PC-3 (cell line): ENCODE measurements at regions not wholly inside any gene's neighbourhood (a gene's known extent, or its start where the extent isn't known, plus 50 kb on each side); places are given as distances from the start of the nearest gene placed in this dataset.
"Not testable (repeated sequence)": the region's sequence is repeated elsewhere in the genome, so short reads cannot be mapped to it uniquely, and the experiment has no call there.

Experiments
- ATAC-seq: fragments of 200-7000 bp; cut with Tn5 transposase; 2 replicates; pipeline ENCODE4 v1.9.1; 2020; ENCODE audit warnings: mild to moderate bottlenecking, moderate library complexity
- BruUV-seq: library from RNA; stranded (reverse); fragments of 400-500 nt; replicated peaks from 2 replicates; lab custom pipeline; 2021; lab: Mats Ljungman, UMichigan
- CTCF ChIA-PET: fragments of 300-600 bp; sonication (Branson Sonifier 250); formaldehyde crosslinking; loops from one replicate; lab custom pipeline; 2022; ENCODE audit warnings: antibody characterized with exemption; lab: Charles Lee
- POLR2A ChIA-PET: fragments of 300-600 bp; sonication (Branson Sonifier 250); formaldehyde crosslinking; loops from one replicate; lab custom pipeline; 2022; ENCODE audit warnings: antibody characterized with exemption; ENCODE audit not compliant: unreplicated experiment; lab: Charles Lee
- DNase-seq: peaks from one replicate; pipeline ENCODE4 v3.0.0-alpha.2; 2015
- H2AFZ ChIP-seq: fragments of 300-600 bp; sonication (generic); 2 replicates; pipeline ENCODE4 v1.6.0; 2016; ENCODE audit warnings: antibody characterized with exemption, low read length
- H3F3A ChIP-seq: fragments of 300-600 bp; sonication (generic); one replicate; pipeline ENCODE4 v1.6.0; 2017; ENCODE audit warnings: antibody characterized with exemption, low read length, control low read depth, mild to moderate bottlenecking; ENCODE audit not compliant: unreplicated experiment
- H3K27ac ChIP-seq: fragments of 300-600 bp; sonication (generic); 2 replicates; pipeline ENCODE4 v1.5.1; 2016; ENCODE audit warnings: mild to moderate bottlenecking, low read length
- H3K27me3 ChIP-seq: fragments of 300-600 bp; sonication (generic); 2 replicates; pipeline ENCODE4 v1.6.1; 2016; ENCODE audit warnings: low read length, mixed read lengths
- H3K36me3 ChIP-seq: fragments of 300-600 bp; sonication (generic); 2 replicates; pipeline ENCODE4 v1.6.1; 2016; ENCODE audit warnings: low read depth, mixed run types, low read length, mixed read lengths
- H3K4me1 ChIP-seq: fragments of 300-600 bp; sonication (generic); 2 replicates; pipeline ENCODE4 v1.5.1; 2016; ENCODE audit warnings: low read length; ENCODE audit not compliant: insufficient read depth
- H3K4me2 ChIP-seq: fragments of 300-600 bp; sonication (generic); 2 replicates; pipeline ENCODE4 v1.6.0; 2016; ENCODE audit warnings: low read length
- H3K4me3 ChIP-seq: fragments of 300-600 bp; sonication (generic); 2 replicates; pipeline ENCODE4 v1.5.1; 2016; ENCODE audit warnings: mild to moderate bottlenecking, low read length, mixed read lengths
- H3K79me2 ChIP-seq: fragments of 300-600 bp; sonication (generic); 2 replicates; pipeline ENCODE4 v1.6.1; 2017; ENCODE audit warnings: low read length, mixed read lengths
- H3K9ac ChIP-seq: fragments of 300-600 bp; sonication (generic); 2 replicates; pipeline ENCODE4 v1.6.0; 2016; ENCODE audit warnings: mild to moderate bottlenecking, low read length
- H3K9me2 ChIP-seq: fragments of 300-600 bp; sonication (generic); replicated peaks from 2 replicates; pipeline ENCODE4 v1.6.1; 2016; ENCODE audit warnings: mixed run types, low read length, mixed read lengths
- H3K9me3 ChIP-seq: fragments of 300-600 bp; sonication (generic); 2 replicates; pipeline ENCODE4 v1.6.1; 2016; ENCODE audit warnings: low read length, mixed read lengths
- H4K20me1 ChIP-seq: fragments of 300-600 bp; sonication (generic); 2 replicates; pipeline ENCODE4 v1.6.1; 2016; ENCODE audit warnings: low read length, mixed read lengths
- EZH2 ChIP-seq: fragments of 300-600 bp; sonication (generic); IDR thresholded peaks from one replicate; pipeline ENCODE4 v1.6.1; 2017; ENCODE audit warnings: antibody characterized with exemption, mild to moderate bottlenecking, low read length; ENCODE audit not compliant: unreplicated experiment
- EZH2phosphoT487 ChIP-seq: fragments of 300-600 bp; sonication (generic); IDR thresholded peaks from 2 replicates; pipeline ENCODE4 v1.6.1; 2018; ENCODE audit warnings: mild to moderate bottlenecking, antibody characterized with exemption, low read length, borderline replicate concordance
- intact Hi-C: fragments of 100-400 bp; cut with micrococcal nuclease; formaldehyde crosslinking; loops from 2 replicates; pipeline ENCODE4 v1.9.0; 2023
- TF ChIP-seq, protein P1 (sequence below): fragments of 300-600 bp; sonication (generic); conservative IDR thresholded peaks from 2 replicates; pipeline ENCODE4 v1.5.1; 2017; ENCODE audit warnings: antibody characterized with exemption, low read depth, mild to moderate bottlenecking, low read length

DNA sequence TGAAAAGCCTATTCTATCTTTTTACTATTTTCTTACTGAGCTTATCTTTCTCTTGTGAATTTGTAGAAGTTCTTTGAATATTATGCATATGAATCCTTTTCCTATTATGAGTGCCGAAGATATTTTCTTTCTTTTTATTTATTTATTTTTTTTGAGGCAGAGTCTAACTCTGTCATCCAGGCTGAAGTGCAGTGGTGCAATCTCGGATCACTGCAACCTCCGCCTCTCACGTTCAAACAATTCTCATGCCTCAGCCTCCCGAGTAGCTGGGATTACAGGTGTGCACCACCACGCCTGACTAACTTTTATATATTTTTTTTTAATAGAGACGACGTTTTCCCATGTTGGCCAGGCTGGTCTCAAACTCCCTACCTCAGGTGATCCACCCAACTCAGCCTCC is 109.8 kb downstream of the RHOU start:
- BruUV-seq, result no TSS peak
- no peaks in the 10 kb centered on the region for H4K20me1 ChIP-seq
- peaks cover 10% of the 10 kb centered on the region; the same call in 1 of the 2 replicates for H3K4me1 ChIP-seq
- H3K9me2 ChIP-seq, result no peaks in the 10 kb centered on the region
- no peaks in the 10 kb centered on the region for H3F3A ChIP-seq
- no peak overlapping the region for H3K27ac ChIP-seq
- CTCF ChIA-PET, result no interaction called here
- H3K9me3 ChIP-seq, result no peaks in the 10 kb centered on the region
- no peaks in the 10 kb centered on the region for H3K79me2 ChIP-seq
- POLR2A ChIA-PET, result no interaction called here
- H3K4me2 ChIP-seq, result no peak overlapping the region
- intact Hi-C loops, result no loop called here
- ATAC-seq, result no peak
- H2AFZ ChIP-seq, result no peak overlapping the region
- no peak overlapping the region for H3K9ac ChIP-seq
- H3K27me3 ChIP-seq, result peaks cover 5% of the 10 kb centered on the region
- no peaks in the 10 kb centered on the region for H3K36me3 ChIP-seq
- no peak for DNase-seq
- TF ChIP-seq, protein P1, sequence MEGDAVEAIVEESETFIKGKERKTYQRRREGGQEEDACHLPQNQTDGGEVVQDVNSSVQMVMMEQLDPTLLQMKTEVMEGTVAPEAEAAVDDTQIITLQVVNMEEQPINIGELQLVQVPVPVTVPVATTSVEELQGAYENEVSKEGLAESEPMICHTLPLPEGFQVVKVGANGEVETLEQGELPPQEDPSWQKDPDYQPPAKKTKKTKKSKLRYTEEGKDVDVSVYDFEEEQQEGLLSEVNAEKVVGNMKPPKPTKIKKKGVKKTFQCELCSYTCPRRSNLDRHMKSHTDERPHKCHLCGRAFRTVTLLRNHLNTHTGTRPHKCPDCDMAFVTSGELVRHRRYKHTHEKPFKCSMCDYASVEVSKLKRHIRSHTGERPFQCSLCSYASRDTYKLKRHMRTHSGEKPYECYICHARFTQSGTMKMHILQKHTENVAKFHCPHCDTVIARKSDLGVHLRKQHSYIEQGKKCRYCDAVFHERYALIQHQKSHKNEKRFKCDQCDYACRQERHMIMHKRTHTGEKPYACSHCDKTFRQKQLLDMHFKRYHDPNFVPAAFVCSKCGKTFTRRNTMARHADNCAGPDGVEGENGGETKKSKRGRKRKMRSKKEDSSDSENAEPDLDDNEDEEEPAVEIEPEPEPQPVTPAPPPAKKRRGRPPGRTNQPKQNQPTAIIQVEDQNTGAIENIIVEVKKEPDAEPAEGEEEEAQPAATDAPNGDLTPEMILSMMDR, result no peak
- no peak overlapping the region for H3K4me3 ChIP-seq

DNA sequence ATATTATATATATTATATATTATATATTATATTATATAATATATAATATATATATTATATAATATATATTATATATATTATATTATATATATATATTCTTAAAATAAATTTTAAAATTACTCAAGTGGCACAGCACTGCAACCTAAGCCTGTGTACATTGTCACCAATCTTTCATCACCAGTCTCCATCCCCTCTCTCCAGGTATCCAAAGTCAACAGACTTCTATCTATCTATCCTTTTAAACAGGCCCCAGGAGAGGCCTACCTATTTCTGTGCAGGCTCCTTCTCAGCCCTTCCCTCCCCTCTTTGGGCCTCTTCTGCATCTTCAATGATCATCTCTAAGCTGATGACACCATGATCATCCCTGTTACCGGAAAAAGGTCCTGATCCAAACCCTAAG is 111.7 kb downstream of the RHOU start:
- intact Hi-C loops, result no loop called here
- POLR2A ChIA-PET, result no interaction called here

DNA sequence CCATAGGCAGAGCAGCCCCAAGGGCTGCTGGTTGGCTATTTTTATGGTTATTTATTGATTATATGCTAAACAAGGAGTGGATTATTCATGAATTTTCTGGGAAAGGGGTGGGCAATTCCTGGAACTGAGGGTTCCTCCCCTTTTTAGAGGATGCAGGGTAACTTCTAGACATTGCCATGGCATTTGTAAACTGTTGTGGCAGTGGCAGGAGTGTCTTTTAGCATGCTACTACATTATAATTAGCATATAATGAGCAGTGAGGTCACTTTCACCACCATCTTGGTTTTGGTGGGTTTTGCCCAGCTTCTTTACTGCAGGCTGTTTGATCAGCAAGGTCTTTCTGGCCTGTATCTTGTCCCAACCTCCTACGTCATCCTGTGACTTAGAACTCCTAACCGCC is 112.2 kb downstream of the RHOU start:
- H3K9ac ChIP-seq, POLR2A ChIA-PET, H3K9me2 ChIP-seq, H3K27ac ChIP-seq, H3F3A ChIP-seq, H3K4me3 ChIP-seq, ATAC-seq, H4K20me1 ChIP-seq, CTCF ChIA-PET, H2AFZ ChIP-seq, H3K79me2 ChIP-seq, H3K36me3 ChIP-seq, H3K4me1 ChIP-seq, H3K4me2 ChIP-seq, intact Hi-C loops, BruUV-seq, DNase-seq, H3K9me3 ChIP-seq: not testable (repeated sequence)
- peaks cover 17% of the 10 kb centered on the region for H3K27me3 ChIP-seq

More for the DNA sequence above, 111.7 kb downstream of the RHOU start:
- ATAC-seq (no peak), DNase-seq (no peak)
- no peak overlapping the region for H3K4me3 ChIP-seq
- H3K79me2 ChIP-seq, result no peaks in the 10 kb centered on the region
- H3K4me2 ChIP-seq, result no peak overlapping the region
- H3K36me3 ChIP-seq, result no peaks in the 10 kb centered on the region
- no peak overlapping the region for H3K9ac ChIP-seq
- H3K9me3 ChIP-seq, result no peaks in the 10 kb centered on the region
- H3F3A ChIP-seq, result no peaks in the 10 kb centered on the region
- H3K27me3 ChIP-seq, result peaks cover 17% of the 10 kb centered on the region
- H3K4me1 ChIP-seq, result peaks cover 7% of the 10 kb centered on the region; the same call in 1 of the 2 replicates
- H3K9me2 ChIP-seq, result no peaks in the 10 kb centered on the region
- no peak overlapping the region for H2AFZ ChIP-seq
- no peak overlapping the region for H3K27ac ChIP-seq
- H4K20me1 ChIP-seq, result no peaks in the 10 kb centered on the region
- no TSS peak for BruUV-seq
- CTCF ChIA-PET, result no interaction called here
- TF ChIP-seq EZH2phosphoT487, result no peak

DNA sequence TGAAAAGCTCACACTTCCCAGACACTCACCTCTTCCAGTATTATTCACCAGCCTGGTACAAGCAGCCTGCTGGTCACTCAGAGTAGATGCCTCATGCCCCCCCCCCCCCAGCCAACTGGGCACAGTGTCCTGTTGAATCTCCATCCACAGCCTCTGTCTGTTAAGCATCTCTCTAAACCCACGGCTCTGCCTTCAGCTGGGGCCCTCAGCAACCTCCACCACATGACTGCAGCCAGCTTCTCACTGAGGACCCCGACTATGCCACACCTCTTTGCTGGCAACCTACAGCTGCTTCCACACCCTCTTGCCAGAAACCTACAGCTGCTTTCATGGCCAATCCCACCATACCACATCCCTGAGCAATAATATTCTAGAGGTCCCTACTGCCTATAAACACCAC is 113.1 kb downstream of the RHOU start:
- Histone ChIP-seq H3K27me3 (peaks cover 17% of the 10 kb centered on the region), H3K4me3 (no peak overlapping the region), H3K4me1 (no peaks in the 10 kb centered on the region), H4K20me1 (no peaks in the 10 kb centered on the region), H3F3A (no peaks in the 10 kb centered on the region), H3K9me2 (no peaks in the 10 kb centered on the region), H3K9me3 (no peaks in the 10 kb centered on the region), H3K79me2 (no peaks in the 10 kb centered on the region), H3K36me3 (no peaks in the 10 kb centered on the region), H2AFZ (no peak overlapping the region), H3K4me2 (no peak overlapping the region), H3K9ac (no peak overlapping the region), H3K27ac (no peak overlapping the region)
- TF ChIP-seq, protein P1, result no peak
- TF ChIP-seq EZH2 (no peak), EZH2phosphoT487 (no peak)
- intact Hi-C loops, result no loop called here
- ATAC-seq (no peak), DNase-seq (no peak)
- ChIA-PET POLR2A (no interaction called here), CTCF (no interaction called here)
- no TSS peak for BruUV-seq
